Mucosa of stomach (tissue), 1 donor: ENCODE measurements at regions not wholly inside any gene's neighbourhood (a gene's known extent, or its start where the extent isn't known, plus 50 kb on each side); places are given as distances from the start of the nearest gene placed in this dataset.

Source experiments
- H3K27me3 ChIP-seq: one replicate; pipeline ENCODE4 v1.7.0; 2013; ENCODE audit warnings: mild to moderate bottlenecking, low read length; ENCODE audit not compliant: control insufficient read depth, insufficient read depth
- H3K36me3 ChIP-seq: one replicate; pipeline ENCODE4 v1.7.0; 2013; ENCODE audit warnings: low read length; ENCODE audit not compliant: control insufficient read depth, insufficient read depth
- H3K4me1 ChIP-seq: one replicate; pipeline ENCODE4 v1.7.0; 2013; ENCODE audit warnings: mild to moderate bottlenecking, low read length; ENCODE audit not compliant: control insufficient read depth, insufficient read depth
- H3K4me3 ChIP-seq: one replicate; pipeline ENCODE4 v1.7.0; 2013; ENCODE audit warnings: low read length
- H3K9ac ChIP-seq: one replicate; pipeline ENCODE4 v1.7.0; 2013; ENCODE audit warnings: mild to moderate bottlenecking, low read length, moderate library complexity
- H3K9me3 ChIP-seq: one replicate; pipeline ENCODE4 v1.7.0; 2013; ENCODE audit warnings: mild to moderate bottlenecking, low read length, moderate library complexity; ENCODE audit not compliant: control insufficient read depth
- donor health status: Pancreatic carcinoma.

- Histone ChIP-seq H3K9me3 (no peaks in the 10 kb centered on the region), H3K36me3 (no peaks in the 10 kb centered on the region), H3K9ac (no peak overlapping the region), H3K4me1 (no peaks in the 10 kb centered on the region), H3K27me3 (peaks cover 3% of the 10 kb centered on the region), H3K4me3 (no peak overlapping the region)
Measured at GRCh38 chr6:167523426-167523825, 198.5 kb downstream of the TTLL2 start.

- H3K4me3 ChIP-seq: no peak overlapping the region
- no peaks in the 10 kb centered on the region for H3K4me1 ChIP-seq
- H3K27me3 ChIP-seq: peaks cover 3% of the 10 kb centered on the region
Measured at GRCh38 chr6:167524261-167525111, 199.6 kb downstream of the TTLL2 start.

GRCh38 chr6:167525774-167526173 lies 200.9 kb downstream of the TTLL2 start:
- Histone ChIP-seq H3K4me3 (no peak overlapping the region), H3K36me3 (no peaks in the 10 kb centered on the region), H3K27me3 (peaks cover 3% of the 10 kb centered on the region), H3K9me3 (no peaks in the 10 kb centered on the region), H3K4me1 (no peaks in the 10 kb centered on the region), H3K9ac (no peak overlapping the region)

More at GRCh38 chr6:167524261-167525111, 199.6 kb downstream of the TTLL2 start:
- H3K36me3 ChIP-seq: no peaks in the 10 kb centered on the region
- H3K9me3 ChIP-seq: no peaks in the 10 kb centered on the region
- H3K9ac ChIP-seq: no peak overlapping the region

GRCh38 chr6:167526465-167527368 lies 201.8 kb downstream of the TTLL2 start:
- Histone ChIP-seq H3K4me3 (no peak overlapping the region), H3K9me3 (no peaks in the 10 kb centered on the region), H3K36me3 (no peaks in the 10 kb centered on the region), H3K27me3 (peaks cover under 1% of the 10 kb centered on the region), H3K9ac (no peak overlapping the region), H3K4me1 (no peaks in the 10 kb centered on the region)

- Histone ChIP-seq H3K9me3 (no peaks in the 10 kb centered on the region), H3K27me3 (peaks cover 5% of the 10 kb centered on the region), H3K9ac (no peak overlapping the region), H3K36me3 (no peaks in the 10 kb centered on the region), H3K4me1 (no peaks in the 10 kb centered on the region), H3K4me3 (no peak overlapping the region)
Measured at GRCh38 chr6:167528239-167528638, 203.4 kb downstream of the TTLL2 start.

GRCh38 chr6:167528976-167529375 lies 204.1 kb downstream of the TTLL2 start:
- Histone ChIP-seq H3K9me3 (no peaks in the 10 kb centered on the region), H3K36me3 (no peaks in the 10 kb centered on the region), H3K4me1 (peaks cover 6% of the 10 kb centered on the region), H3K27me3 (peaks cover 5% of the 10 kb centered on the region), H3K4me3 (no peak overlapping the region), H3K9ac (no peak overlapping the region)

- H3K36me3 ChIP-seq: no peaks in the 10 kb centered on the region
- no peaks in the 10 kb centered on the region for H3K9me3 ChIP-seq
- H3K9ac ChIP-seq: no peak overlapping the region
- H3K27me3 ChIP-seq: peaks cover 5% of the 10 kb centered on the region
- H3K4me1 ChIP-seq: peaks cover 9% of the 10 kb centered on the region
- H3K4me3 ChIP-seq: no peak overlapping the region
Measured at GRCh38 chr6:167529444-167530335, 204.8 kb downstream of the TTLL2 start.

- H3K9ac ChIP-seq: no peak overlapping the region
- peaks cover 5% of the 10 kb centered on the region for H3K27me3 ChIP-seq
- H3K9me3 ChIP-seq: no peaks in the 10 kb centered on the region
Measured at GRCh38 chr6:167530951-167531350, 206.1 kb downstream of the TTLL2 start.

GRCh38 chr6:167532410-167533288 lies 207.8 kb downstream of the TTLL2 start:
- peaks cover 5% of the 10 kb centered on the region for H3K27me3 ChIP-seq
- H3K9me3 ChIP-seq: no peaks in the 10 kb centered on the region
- H3K4me1 ChIP-seq: peaks cover 9% of the 10 kb centered on the region
- no peaks in the 10 kb centered on the region for H3K36me3 ChIP-seq
- H3K4me3 ChIP-seq: no peak overlapping the region
- no peak overlapping the region for H3K9ac ChIP-seq

More at GRCh38 chr6:167530951-167531350, 206.1 kb downstream of the TTLL2 start:
- no peaks in the 10 kb centered on the region for H3K36me3 ChIP-seq
- no peak overlapping the region for H3K4me3 ChIP-seq
- peaks cover 9% of the 10 kb centered on the region for H3K4me1 ChIP-seq

GRCh38 chr6:167533851-167534250 lies 209.0 kb downstream of the TTLL2 start:
- Histone ChIP-seq H3K27me3 (peaks cover 5% of the 10 kb centered on the region), H3K9ac (no peak overlapping the region), H3K9me3 (no peaks in the 10 kb centered on the region), H3K4me1 (peaks cover 9% of the 10 kb centered on the region), H3K4me3 (no peak overlapping the region), H3K36me3 (no peaks in the 10 kb centered on the region)

GRCh38 chr6:167537816-167538215 lies 212.9 kb downstream of the TTLL2 start:
- Histone ChIP-seq H3K36me3 (no peaks in the 10 kb centered on the region), H3K4me3 (no peak overlapping the region), H3K9me3 (no peaks in the 10 kb centered on the region), H3K27me3 (no peaks in the 10 kb centered on the region), H3K9ac (no peak overlapping the region), H3K4me1 (peaks cover 9% of the 10 kb centered on the region)
